OCI-LY3 (cell line): ENCODE measurements at regions not wholly inside any gene's neighbourhood (a gene's known extent, or its start where the extent isn't known, plus 50 kb on each side); places are given as distances from the start of the nearest gene placed in this dataset.

Experiments
- H2AFZ ChIP-seq: fragments of 200-600, 300-600 bp; shearing (Covaris generic); 2 replicates; pipeline ENCODE4 v1.6.0; 2014; ENCODE audit warnings: antibody characterized with exemption, low read depth, low read length
- H3K27ac ChIP-seq: fragments of 200-600, 300-600 bp; sonication (generic); 2 replicates; pipeline ENCODE4 v1.5.1; 2014; ENCODE audit warnings: mild to moderate bottlenecking, low read length, moderate library complexity, mixed read lengths
- H3K27me3 ChIP-seq: fragments of 200-600, 300-600 bp; sonication (generic); 2 replicates; pipeline ENCODE4 v1.6.1; 2014; ENCODE audit warnings: low read depth, low read length, mixed read lengths
- H3K36me3 ChIP-seq: fragments of 200-600, 300-600 bp; sonication (generic); replicated peaks from 2 replicates; pipeline ENCODE3; 2014; ENCODE audit warnings: low read depth, low read length, mixed read lengths
- H3K4me1 ChIP-seq: fragments of 300-600, 200-600 bp; sonication (generic); 2 replicates; pipeline ENCODE4 v1.6.1; 2014; ENCODE audit warnings: low read length, mixed read lengths
- H3K4me2 ChIP-seq: fragments of 200-600, 300-600 bp; sonication (generic); 2 replicates; pipeline ENCODE4 v1.6.1; 2014; ENCODE audit warnings: low read length, mixed read lengths
- H3K4me3 ChIP-seq: fragments of 300-600, 200-600 bp; sonication (generic); 2 replicates; pipeline ENCODE4 v1.5.1; 2014; ENCODE audit warnings: antibody characterized with exemption, mild to moderate bottlenecking, low read length, moderate library complexity
- H3K79me2 ChIP-seq: fragments of 300-600, 200-600 bp; shearing (Covaris generic); 2 replicates; pipeline ENCODE4 v1.6.1; 2014; ENCODE audit warnings: mild to moderate bottlenecking, low read length, mixed read lengths
- H3K9ac ChIP-seq: fragments of 300-600, 200-600 bp; shearing (Covaris generic); 2 replicates; pipeline ENCODE4 v1.6.0; 2014; ENCODE audit warnings: mild to moderate bottlenecking, low read length, moderate library complexity
- H3K9me3 ChIP-seq: fragments of 200-600, 300-600 bp; shearing (Covaris generic); 2 replicates; pipeline ENCODE4 v1.6.1; 2014; ENCODE audit warnings: low read length, mixed read lengths; ENCODE audit not compliant: insufficient read depth
- H4K20me1 ChIP-seq: fragments of 200-600, 300-600 bp; sonication (generic); 2 replicates; pipeline ENCODE4 v1.6.1; 2016; ENCODE audit warnings: low read length, mixed read lengths; ENCODE audit not compliant: insufficient read depth
- EZH2phosphoT487 ChIP-seq: fragments of 200-600 bp; shearing (Covaris generic); IDR thresholded peaks from 2 replicates; pipeline ENCODE4 v1.6.1; 2018; ENCODE audit warnings: antibody characterized with exemption, mixed run types, low read depth
- TF ChIP-seq, protein P1 (sequence below): fragments of 200-600, 300-600 bp; sonication (generic); IDR thresholded peaks from 2 replicates; pipeline ENCODE4 v1.5.1; 2014; ENCODE audit warnings: antibody characterized with exemption, low read length, low read depth

- no peak overlapping the region for H3K9ac ChIP-seq
- H3K79me2 ChIP-seq = no peaks in the 10 kb centered on the region
- H3K27me3 ChIP-seq = peaks cover 24% of the 10 kb centered on the region
- H3K4me3 ChIP-seq = no peak overlapping the region
- TF ChIP-seq, protein P1, sequence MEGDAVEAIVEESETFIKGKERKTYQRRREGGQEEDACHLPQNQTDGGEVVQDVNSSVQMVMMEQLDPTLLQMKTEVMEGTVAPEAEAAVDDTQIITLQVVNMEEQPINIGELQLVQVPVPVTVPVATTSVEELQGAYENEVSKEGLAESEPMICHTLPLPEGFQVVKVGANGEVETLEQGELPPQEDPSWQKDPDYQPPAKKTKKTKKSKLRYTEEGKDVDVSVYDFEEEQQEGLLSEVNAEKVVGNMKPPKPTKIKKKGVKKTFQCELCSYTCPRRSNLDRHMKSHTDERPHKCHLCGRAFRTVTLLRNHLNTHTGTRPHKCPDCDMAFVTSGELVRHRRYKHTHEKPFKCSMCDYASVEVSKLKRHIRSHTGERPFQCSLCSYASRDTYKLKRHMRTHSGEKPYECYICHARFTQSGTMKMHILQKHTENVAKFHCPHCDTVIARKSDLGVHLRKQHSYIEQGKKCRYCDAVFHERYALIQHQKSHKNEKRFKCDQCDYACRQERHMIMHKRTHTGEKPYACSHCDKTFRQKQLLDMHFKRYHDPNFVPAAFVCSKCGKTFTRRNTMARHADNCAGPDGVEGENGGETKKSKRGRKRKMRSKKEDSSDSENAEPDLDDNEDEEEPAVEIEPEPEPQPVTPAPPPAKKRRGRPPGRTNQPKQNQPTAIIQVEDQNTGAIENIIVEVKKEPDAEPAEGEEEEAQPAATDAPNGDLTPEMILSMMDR = no peak
- TF ChIP-seq EZH2phosphoT487 = no peak
- no peaks in the 10 kb centered on the region for H3K36me3 ChIP-seq
- peaks cover 5% of the 10 kb centered on the region; the same call in 1 of the 2 replicates for H3K9me3 ChIP-seq
- peaks cover 15% of the 10 kb centered on the region for H3K4me1 ChIP-seq
- H2AFZ ChIP-seq = no peak overlapping the region
- H3K4me2 ChIP-seq = no peak overlapping the region
- no peak overlapping the region for H3K27ac ChIP-seq
- no peaks in the 10 kb centered on the region for H4K20me1 ChIP-seq
These were observed 513.8 kb downstream of the RNF144A start for GRCh38 chr2:7430869-7431641.

DNA sequence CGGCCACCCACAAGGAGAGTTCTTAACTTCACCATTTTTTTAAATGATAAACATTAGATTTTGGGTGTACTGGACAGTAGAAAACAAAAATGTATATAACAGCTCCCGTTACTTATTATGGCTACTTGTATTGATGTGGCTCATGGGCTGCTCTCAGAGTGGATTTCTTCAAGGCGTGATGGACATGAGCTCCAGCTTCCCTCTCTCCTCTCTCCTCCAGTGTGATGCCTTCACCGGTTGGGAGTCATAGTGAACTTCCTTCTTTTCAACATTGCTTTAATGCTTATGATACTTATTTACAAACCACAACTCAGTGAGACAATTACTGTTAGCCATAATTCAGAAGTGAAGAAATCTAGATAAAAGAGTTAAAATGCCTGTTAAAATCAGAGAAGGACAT lies 515.2 kb downstream of the RNF144A start:
- H3K79me2 ChIP-seq = no peaks in the 10 kb centered on the region
- no peak overlapping the region for H3K9ac ChIP-seq
- no peak overlapping the region for H3K27ac ChIP-seq
- TF ChIP-seq EZH2phosphoT487 = no peak
- TF ChIP-seq, protein P1 = no peak
- H4K20me1 ChIP-seq = no peaks in the 10 kb centered on the region
- H3K4me2 ChIP-seq = no peak overlapping the region
- no peak overlapping the region for H2AFZ ChIP-seq
- H3K36me3 ChIP-seq = no peaks in the 10 kb centered on the region
- peaks cover 22% of the 10 kb centered on the region for H3K4me1 ChIP-seq
- H3K9me3 ChIP-seq = peaks cover 5% of the 10 kb centered on the region; the same call in 1 of the 2 replicates
- H3K27me3 ChIP-seq = peaks cover 27% of the 10 kb centered on the region
- H3K4me3 ChIP-seq = no peak overlapping the region

DNA sequence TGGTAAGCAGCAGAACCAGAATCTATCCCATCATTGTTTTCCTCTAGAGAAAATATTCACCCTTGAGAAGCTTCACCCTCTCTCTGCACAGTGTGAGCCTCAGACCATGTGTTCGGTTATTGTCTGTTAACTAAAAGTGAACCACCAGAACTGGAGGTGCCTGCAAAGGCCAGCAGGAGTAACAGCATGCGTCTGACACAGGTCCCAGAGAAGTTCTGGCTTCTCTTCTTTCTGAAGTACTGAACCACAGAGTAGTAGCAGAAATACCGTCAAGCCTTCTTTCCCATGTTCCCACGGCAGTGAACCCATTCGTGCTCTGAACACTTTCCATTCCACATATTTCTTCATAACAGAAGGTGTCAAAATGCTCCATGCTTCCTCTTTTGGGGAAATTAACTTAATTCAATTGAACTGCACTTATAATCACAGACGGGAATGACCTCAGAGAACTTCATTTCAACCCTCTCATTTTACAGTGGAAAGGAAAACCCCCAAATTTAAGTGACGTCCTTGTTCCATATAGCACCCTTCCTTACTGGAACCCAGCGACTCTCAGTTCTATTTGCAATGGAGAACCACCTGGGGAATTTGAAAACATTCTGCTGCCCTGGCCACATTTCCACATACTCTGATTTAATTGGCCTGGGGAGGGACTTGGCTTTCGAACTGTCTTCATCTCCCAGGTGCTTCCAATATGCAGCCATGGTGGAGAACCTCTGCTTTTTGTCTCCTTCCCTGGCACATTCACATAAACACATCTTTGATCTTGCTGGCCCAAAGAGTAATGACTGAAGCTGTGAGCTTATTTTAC lies 519.1 kb downstream of the RNF144A start:
- H3K4me3 ChIP-seq = no peak overlapping the region
- peaks cover 19% of the 10 kb centered on the region for H3K4me1 ChIP-seq
- H2AFZ ChIP-seq = no peak overlapping the region
- H3K4me2 ChIP-seq = no peak overlapping the region
- TF ChIP-seq EZH2phosphoT487 = no peak
- TF ChIP-seq, protein P1 = no peak
- no peaks in the 10 kb centered on the region for H4K20me1 ChIP-seq
- H3K36me3 ChIP-seq = no peaks in the 10 kb centered on the region
- no peaks in the 10 kb centered on the region for H3K79me2 ChIP-seq
- no peak overlapping the region for H3K9ac ChIP-seq
- no peak overlapping the region for H3K27ac ChIP-seq
- H3K27me3 ChIP-seq = peaks cover 28% of the 10 kb centered on the region
- H3K9me3 ChIP-seq = peaks cover 5% of the 10 kb centered on the region; the same call in 1 of the 2 replicates

DNA sequence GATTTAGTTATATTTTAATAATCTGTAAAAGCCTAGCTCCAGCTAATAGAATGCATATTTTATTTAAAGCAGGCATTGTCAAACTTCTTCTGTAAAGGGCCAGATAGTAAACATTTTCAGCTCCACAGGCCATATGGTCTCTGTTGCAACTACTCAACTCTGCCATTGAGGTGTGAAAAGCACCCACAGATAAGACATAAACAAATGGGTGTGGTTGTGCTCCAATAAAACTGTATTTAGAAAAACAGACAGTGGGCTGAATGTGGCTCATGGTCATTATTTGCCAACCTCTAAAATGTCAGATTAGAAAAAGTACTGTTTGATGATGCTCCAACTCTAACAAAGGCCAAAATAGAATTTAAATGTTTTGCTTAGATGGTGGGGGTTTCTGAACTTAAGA lies 519.9 kb downstream of the RNF144A start:
- no peak overlapping the region for H3K9ac ChIP-seq
- H3K9me3 ChIP-seq = peaks cover 6% of the 10 kb centered on the region; the same call in 1 of the 2 replicates
- no peaks in the 10 kb centered on the region for H4K20me1 ChIP-seq
- H3K27me3 ChIP-seq = peaks cover 29% of the 10 kb centered on the region
- no peaks in the 10 kb centered on the region for H3K36me3 ChIP-seq
- no peak overlapping the region for H3K27ac ChIP-seq
- H3K4me1 ChIP-seq = peaks cover 19% of the 10 kb centered on the region
- peak overlapping the region; percentile 68 for H3K4me2 ChIP-seq
- TF ChIP-seq EZH2phosphoT487 = no peak
- TF ChIP-seq, protein P1 = no peak
- H3K79me2 ChIP-seq = no peaks in the 10 kb centered on the region
- no peak overlapping the region for H3K4me3 ChIP-seq
- H2AFZ ChIP-seq = no peak overlapping the region
